Left lung (tissue), 4 donors: ENCODE measurements at regions not wholly inside any gene's neighbourhood (a gene's known extent, or its start where the extent isn't known, plus 50 kb on each side); places are given as distances from the start of the nearest gene placed in this dataset.

Source experiments
- ATAC-seq: fragments of 200-7000 bp; cut with Tn5 transposase; one replicate; pipeline ENCODE4 v1.9.1; 2020; ENCODE audit warnings: moderate library complexity
- DNase-seq, 4 donors: peaks; one replicate each; pipeline ENCODE4 v3.0.0-alpha.2; 2013 to 2020
- H3K27ac ChIP-seq, 2 donors: fragments of 200-600 bp; sonication (generic) in 1 of 2; one replicate each; pipeline versions ENCODE4 v1.5.0 to v1.8.0; 2020 to 2021
- H3K27me3 ChIP-seq, 2 donors: fragments of 200-600 bp; sonication (generic) in 1 of 2; one replicate each; pipeline versions ENCODE4 v1.5.0 to v1.8.0; 2020 to 2021
- H3K36me3 ChIP-seq, 2 donors: fragments of 200-600 bp; sonication (generic) in 1 of 2; one replicate each; pipeline versions ENCODE4 v1.5.0 to v1.8.0; 2020 to 2021
- H3K4me1 ChIP-seq, 2 donors: fragments of 200-600 bp; one replicate each; pipeline ENCODE4 v1.8.0; 2021
- H3K4me3 ChIP-seq, 2 donors: fragments of 200-600 bp; sonication (generic) in 1 of 2; one replicate each; pipeline versions ENCODE4 v1.5.0 to v1.8.0; 2020 to 2021; ENCODE audit warnings: mild to moderate bottlenecking in 1 of 2
- H3K9me3 ChIP-seq, 2 donors: fragments of 200-600 bp; sonication (generic) in 1 of 2; one replicate each; pipeline versions ENCODE4 v1.5.0 to v1.8.0; 2020 to 2021
- intact Hi-C, 2 donors: fragments of 100-400 bp; cut with DNase I; formaldehyde crosslinking; loops; one replicate each; pipeline versions ENCODE4 v1.11.2 to v1.14.2; 2022
- TF ChIP-seq, protein P1 (sequence below), 2 donors: fragments of 200-600 bp; sonication (generic) in 1 of 2; IDR thresholded peaks; one replicate each; pipeline versions ENCODE4 v1.5.0 to v1.8.0; 2021; ENCODE audit warnings: antibody characterized with exemption in 2 of 2
- donor health status: DM: no; HTN: yes; CAD: no.
- donor health status: DM: no; HTN: no; CAD: no.

DNA sequence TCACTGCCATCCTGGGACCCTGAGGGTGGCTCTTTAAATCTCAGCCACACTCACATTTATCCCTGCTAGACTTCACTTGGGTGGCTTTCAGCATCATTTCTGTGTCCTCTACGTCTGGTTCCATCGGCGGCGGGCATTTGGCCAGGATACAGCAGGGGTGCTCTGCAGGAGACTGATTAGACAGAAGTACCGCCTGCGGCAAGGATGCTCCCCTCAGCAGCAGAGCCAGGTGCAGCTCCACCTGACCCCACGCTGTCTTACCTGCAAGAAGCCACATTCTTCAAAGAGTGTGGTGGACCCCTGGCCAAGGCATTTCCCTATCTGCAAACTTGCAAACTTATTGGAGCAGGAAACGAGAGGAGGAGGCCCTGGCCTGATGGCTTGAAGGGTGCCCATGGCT lies 309.8 kb upstream of the IRX4 start:
- intact Hi-C loops = no loop called here
- H3K27ac ChIP-seq = no peak overlapping the region
- H3K4me3 ChIP-seq = no peak overlapping the region
- H3K4me1 ChIP-seq = no peaks in the 10 kb centered on the region
- ATAC-seq (no peak), DNase-seq (no peak)
- TF ChIP-seq, protein P1, sequence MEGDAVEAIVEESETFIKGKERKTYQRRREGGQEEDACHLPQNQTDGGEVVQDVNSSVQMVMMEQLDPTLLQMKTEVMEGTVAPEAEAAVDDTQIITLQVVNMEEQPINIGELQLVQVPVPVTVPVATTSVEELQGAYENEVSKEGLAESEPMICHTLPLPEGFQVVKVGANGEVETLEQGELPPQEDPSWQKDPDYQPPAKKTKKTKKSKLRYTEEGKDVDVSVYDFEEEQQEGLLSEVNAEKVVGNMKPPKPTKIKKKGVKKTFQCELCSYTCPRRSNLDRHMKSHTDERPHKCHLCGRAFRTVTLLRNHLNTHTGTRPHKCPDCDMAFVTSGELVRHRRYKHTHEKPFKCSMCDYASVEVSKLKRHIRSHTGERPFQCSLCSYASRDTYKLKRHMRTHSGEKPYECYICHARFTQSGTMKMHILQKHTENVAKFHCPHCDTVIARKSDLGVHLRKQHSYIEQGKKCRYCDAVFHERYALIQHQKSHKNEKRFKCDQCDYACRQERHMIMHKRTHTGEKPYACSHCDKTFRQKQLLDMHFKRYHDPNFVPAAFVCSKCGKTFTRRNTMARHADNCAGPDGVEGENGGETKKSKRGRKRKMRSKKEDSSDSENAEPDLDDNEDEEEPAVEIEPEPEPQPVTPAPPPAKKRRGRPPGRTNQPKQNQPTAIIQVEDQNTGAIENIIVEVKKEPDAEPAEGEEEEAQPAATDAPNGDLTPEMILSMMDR (IDR thresholded peaks at IDR 0.05) = no peak
- peaks cover 0 to 16% of the 10 kb centered on the region in 2 donors for H3K9me3 ChIP-seq
- peaks cover 0 to 19% of the 10 kb centered on the region in 2 donors for H3K27me3 ChIP-seq
- no peaks in the 10 kb centered on the region for H3K36me3 ChIP-seq

DNA sequence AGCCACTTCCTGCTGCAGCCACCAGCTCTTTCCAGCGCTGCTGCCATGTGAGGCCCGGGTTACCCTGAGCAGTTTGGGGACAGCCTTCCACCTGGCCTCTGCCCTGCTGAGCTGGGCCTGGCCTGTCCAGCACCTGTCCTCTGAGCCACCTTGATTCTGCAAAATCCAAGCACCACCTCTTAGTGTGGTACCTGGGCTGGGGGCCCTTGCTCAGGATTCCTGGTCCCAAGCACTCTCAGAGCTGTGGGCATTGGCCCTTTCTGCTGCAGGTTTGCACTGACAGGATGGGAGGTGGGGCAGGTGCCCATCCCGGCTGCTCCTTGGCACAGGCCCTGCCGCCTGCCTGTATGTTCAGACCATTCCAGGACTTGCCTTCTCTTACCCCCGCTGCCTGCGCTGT lies 309.2 kb upstream of the IRX4 start:
- ATAC-seq (no peak), DNase-seq (no peak)
- Histone ChIP-seq H3K4me1 (no peaks in the 10 kb centered on the region), H3K36me3 (no peaks in the 10 kb centered on the region), H3K27me3 (peaks cover 0 to 14% of the 10 kb centered on the region in 2 donors), H3K27ac (no peak overlapping the region), H3K9me3 (peaks cover 0 to 16% of the 10 kb centered on the region in 2 donors), H3K4me3 (no peak overlapping the region)
- TF ChIP-seq, protein P1 (IDR thresholded peaks at IDR 0.05) = no peak
- intact Hi-C loops = no loop called here

DNA sequence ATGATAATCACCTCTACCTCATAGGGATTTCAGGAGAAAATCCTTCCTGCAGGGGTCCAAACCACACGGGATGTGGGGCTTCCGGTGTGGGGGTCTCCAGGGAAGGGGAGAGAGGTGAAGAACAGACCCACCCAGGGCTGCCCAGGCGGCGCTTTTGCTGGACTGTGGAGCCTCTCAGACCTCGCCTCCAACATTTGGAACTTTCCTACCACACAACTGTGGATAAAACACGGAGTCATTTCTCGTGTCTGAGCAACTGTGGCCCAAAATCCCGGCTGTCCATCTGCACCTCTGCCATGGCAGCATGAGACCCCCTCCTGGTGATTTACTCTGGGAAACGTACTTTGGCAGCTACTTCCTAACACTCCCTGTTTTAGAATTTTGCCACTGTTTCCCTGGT lies 307.8 kb upstream of the IRX4 start:
- Histone ChIP-seq H3K27ac (no peak overlapping the region), H3K4me1 (no peaks in the 10 kb centered on the region), H3K9me3 (peaks cover 0 to 15% of the 10 kb centered on the region in 2 donors), H3K27me3 (peaks cover 0 to 10% of the 10 kb centered on the region in 2 donors), H3K36me3 (no peaks in the 10 kb centered on the region), H3K4me3 (no peak overlapping the region)
- intact Hi-C loops = no loop called here
- DNase-seq (no peak), ATAC-seq (no peak)
- TF ChIP-seq, protein P1 (IDR thresholded peaks at IDR 0.05) = no peak

GRCh38 chr5:2188661-2189060 lies 305.9 kb upstream of the IRX4 start:
- H3K4me3 ChIP-seq = no peak overlapping the region
- no peak for ATAC-seq
- intact Hi-C loops = no loop called here
- TF ChIP-seq, protein P1 (IDR thresholded peaks at IDR 0.05) = no peak
- no peak overlapping the region for H3K27ac ChIP-seq
- DNase-seq = no peak
- no peaks in the 10 kb centered on the region for H3K9me3 ChIP-seq
- H3K27me3 ChIP-seq = peaks cover 0 to 10% of the 10 kb centered on the region in 2 donors
- H3K4me1 ChIP-seq = no peaks in the 10 kb centered on the region
- H3K36me3 ChIP-seq = no peaks in the 10 kb centered on the region

DNA sequence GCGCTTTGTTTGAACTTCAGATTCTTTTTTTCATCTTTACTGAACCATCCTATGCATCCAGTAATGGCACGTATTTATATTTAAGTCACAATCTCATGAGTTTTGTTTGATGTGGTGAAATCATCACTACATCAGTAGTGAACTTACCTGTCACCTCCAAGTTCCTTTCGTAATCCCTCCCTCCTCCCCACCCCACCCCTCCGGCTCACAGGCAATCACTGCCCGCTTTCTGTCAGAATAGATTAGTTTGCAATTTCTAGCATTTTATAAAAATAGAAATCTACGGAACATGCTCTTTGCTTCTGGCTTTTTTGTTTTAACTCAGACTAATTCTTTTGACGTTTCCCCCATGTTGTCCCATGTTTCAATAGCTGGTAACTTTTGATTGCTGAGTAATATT lies 305.4 kb upstream of the IRX4 start:
- H3K9me3 ChIP-seq = no peaks in the 10 kb centered on the region
- intact Hi-C loops = no loop called here
- TF ChIP-seq, protein P1 (IDR thresholded peaks at IDR 0.05) = no peak
- peaks cover 0 to 10% of the 10 kb centered on the region in 2 donors for H3K27me3 ChIP-seq
- no peaks in the 10 kb centered on the region for H3K36me3 ChIP-seq
- no peak overlapping the region for H3K27ac ChIP-seq
- no peak for ATAC-seq
- H3K4me1 ChIP-seq = no peaks in the 10 kb centered on the region
- no peak for DNase-seq
- H3K4me3 ChIP-seq = no peak overlapping the region
